Lung (tissue), 11 donors: ENCODE measurements at regions not wholly inside any gene's neighbourhood (a gene's known extent, or its start where the extent isn't known, plus 50 kb on each side); places are given as distances from the start of the nearest gene placed in this dataset.

Experiments used
- ATAC-seq: fragments of 200-7000 bp; cut with Tn5 transposase; one replicate; pipeline ENCODE4 v1.9.1; 2020; ENCODE audit warnings: moderate number of reproducible peaks; ENCODE audit not compliant: insufficient read depth, low FRiP score
- DNase-seq, 3 donors: peaks; one replicate each; pipeline ENCODE4 v3.0.0-alpha.2; 2013 to 2017
- H3K27ac ChIP-seq, 2 donors: one replicate each; pipeline ENCODE4 v1.5.1; 2013; ENCODE audit warnings: mild to moderate bottlenecking in 2 of 2, moderate library complexity in 2 of 2, control low read depth in 1 of 2, inconsistent platforms in 1 of 2, low read depth in 1 of 2, low read length in 1 of 2
- H3K27me3 ChIP-seq, 3 donors: one replicate each; pipeline ENCODE4 v1.5.1; 2013; ENCODE audit warnings: low read length in 2 of 3; ENCODE audit not compliant: control insufficient read depth in 3 of 3, insufficient read depth in 3 of 3
- H3K36me3 ChIP-seq, 4 donors: one replicate each; pipeline ENCODE4 v1.5.1; 2013; ENCODE audit warnings: low read length in 4 of 4, mild to moderate bottlenecking in 1 of 4, moderate library complexity in 1 of 4; ENCODE audit not compliant: control insufficient read depth in 4 of 4, insufficient read depth in 4 of 4
- H3K4me1 ChIP-seq, 5 donors: one replicate each; pipeline ENCODE4 v1.5.1; 2013; ENCODE audit warnings: low read length in 5 of 5, mild to moderate bottlenecking in 2 of 5, moderate library complexity in 1 of 5; ENCODE audit not compliant: control insufficient read depth in 5 of 5, insufficient read depth in 5 of 5
- H3K4me3 ChIP-seq: one replicate; pipeline ENCODE4 v1.5.1; 2013; ENCODE audit warnings: mild to moderate bottlenecking, control low read depth, moderate library complexity
- H3K9ac ChIP-seq, 2 donors: one replicate each; pipeline ENCODE4 v1.5.1; 2013; ENCODE audit warnings: low read length in 2 of 2, control low read depth in 1 of 2; ENCODE audit not compliant: insufficient read depth in 1 of 2
- H3K9me3 ChIP-seq, 4 donors: one replicate each; pipeline ENCODE4 v1.5.1; 2013; ENCODE audit warnings: low read length in 3 of 4, mild to moderate bottlenecking in 1 of 4, moderate library complexity in 1 of 4; ENCODE audit not compliant: control insufficient read depth in 4 of 4, insufficient read depth in 3 of 4
- CTCF ChIP-seq: IDR thresholded peaks from 2 replicates; pipeline ENCODE4 v1.5.1; 2012; ENCODE audit warnings: mild to moderate bottlenecking; ENCODE audit errors: control extremely low read depth, extremely low read depth
- WGBS, 2 donors: extraction: QIAGEN DNeasy Blood & Tissue Kit; methylation state at CpG; one replicate each; pipeline ENCODE4 v1.1.7; 2013; 5-methylcytosine and 5-hydroxymethylcytosine counted together
- donor health status: control.
- donor health status: control.
- donor health status: Bipolar disorder and iron deficiency.
- donor health status: healthy.
- donor health status: DM: yes; HTN: yes; CAD: no.

- H3K27ac ChIP-seq, result no peak overlapping the region
- peaks cover 0 to 8% (median 3%) of the 10 kb centered on the region in 4 donors for H3K9me3 ChIP-seq
- H3K4me1 ChIP-seq, result peaks cover 0 to 6% (median 0%) of the 10 kb centered on the region in 5 donors
- TF ChIP-seq CTCF, result no peak
- WGBS, 2 donors, result 50 to 59% methylated on average over 3 of the region's 3 CpGs
- peaks cover 0 to 7% (median 6%) of the 10 kb centered on the region in 3 donors for H3K27me3 ChIP-seq
- H3K4me3 ChIP-seq, result no peak overlapping the region
- DNase-seq, result no peak
- no peak overlapping the region for H3K9ac ChIP-seq
- no peaks in the 10 kb centered on the region for H3K36me3 ChIP-seq
- no peak for ATAC-seq
These were observed 1305.4 kb upstream of the SORCS1 start for GRCh38 chr10:108469940-108470339.

DNA sequence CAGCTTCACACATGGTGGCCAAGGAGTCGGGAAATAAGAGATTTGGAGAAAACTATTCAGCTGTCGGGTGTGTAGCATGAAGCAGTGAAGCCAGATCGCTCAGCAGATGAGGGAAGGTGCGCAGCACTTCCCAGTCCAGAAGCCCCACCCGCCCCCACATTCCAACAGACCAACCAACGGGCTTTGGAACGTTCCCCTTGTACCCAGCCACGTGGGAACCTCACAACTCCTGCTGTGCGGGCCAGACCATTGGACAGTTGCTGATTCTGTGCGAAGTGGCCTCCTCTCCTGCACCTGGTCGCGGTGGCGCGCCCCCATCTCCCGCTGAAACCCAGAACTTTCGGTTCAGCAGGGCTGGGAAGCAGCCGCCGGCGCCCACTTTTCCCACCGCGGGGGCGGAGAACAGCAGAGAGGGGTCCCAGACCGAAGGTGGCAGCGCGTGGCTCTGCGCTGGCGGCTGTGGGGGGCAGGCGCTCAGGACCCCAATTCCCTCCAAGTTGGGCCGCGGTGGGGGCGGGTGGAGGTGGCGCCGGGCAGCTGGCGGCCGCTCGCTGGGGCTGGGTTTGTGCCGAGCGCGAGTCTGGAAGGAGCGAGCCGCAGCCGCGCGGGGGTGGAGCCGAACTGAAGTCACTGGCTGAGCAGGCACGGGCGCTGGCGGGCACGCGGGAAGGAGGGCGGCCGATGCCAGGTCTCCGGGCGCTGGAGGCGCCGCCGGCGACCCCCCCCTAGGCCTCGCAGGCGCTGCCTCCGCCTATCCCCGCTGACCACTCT, 1301.5 kb upstream of the SORCS1 start:
- 6 to 8% methylated on average over 37 to 62 of the region's 62 CpGs for WGBS, 2 donors
- H3K9me3 ChIP-seq, result peaks cover 0 to 8% (median 3%) of the 10 kb centered on the region in 4 donors
- H3K4me1 ChIP-seq, result peaks cover 0 to 6% (median 0%) of the 10 kb centered on the region in 5 donors
- H3K9ac ChIP-seq, result no peak overlapping the region
- no peak overlapping the region for H3K27ac ChIP-seq
- DNase-seq, result peak; percentile 25 to 56 (median 54)
- H3K36me3 ChIP-seq, result no peaks in the 10 kb centered on the region
- ATAC-seq, result peak; percentile 29
- peaks cover 0 to 7% (median 6%) of the 10 kb centered on the region in 3 donors for H3K27me3 ChIP-seq
- no peak for TF ChIP-seq CTCF
- peak overlapping the region; percentile 36 for H3K4me3 ChIP-seq

DNA sequence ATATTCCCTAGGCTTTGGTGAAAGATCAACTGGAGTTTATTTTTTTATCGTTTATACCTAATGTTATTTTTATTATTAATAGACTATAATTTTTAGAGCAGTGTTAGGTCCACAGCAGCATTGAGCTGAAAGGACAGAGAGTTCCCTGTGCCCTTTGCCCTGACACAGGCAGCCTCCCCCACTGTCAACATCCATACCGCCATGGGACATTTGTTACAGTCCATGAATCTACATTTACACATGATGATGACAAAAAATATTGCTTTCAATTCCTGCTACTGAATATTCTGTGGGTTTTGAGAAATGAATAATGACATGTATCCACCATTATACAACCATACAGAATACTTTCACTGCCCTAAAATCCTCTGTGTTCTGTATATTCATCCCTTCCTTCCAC, 1297.5 kb upstream of the SORCS1 start:
- DNase-seq (no peak), ATAC-seq (no peak)
- no peak overlapping the region for H3K9ac ChIP-seq
- no peak overlapping the region for H3K4me3 ChIP-seq
- H3K36me3 ChIP-seq, result no peaks in the 10 kb centered on the region
- H3K4me1 ChIP-seq, result peaks cover 0 to 6% (median 0%) of the 10 kb centered on the region in 5 donors
- WGBS, 2 donors, result 91 to 92% methylated on average over 2 of the region's 2 CpGs
- H3K27me3 ChIP-seq, result peaks cover 0 to 5% (median 3%) of the 10 kb centered on the region in 3 donors
- peaks cover 0 to 2% (median 0%) of the 10 kb centered on the region in 4 donors for H3K9me3 ChIP-seq
- no peak for TF ChIP-seq CTCF
- no peak overlapping the region for H3K27ac ChIP-seq
